Left ventricle myocardium superior (tissue), 1 donor: ENCODE measurements at regions not wholly inside any gene's neighbourhood (a gene's known extent, or its start where the extent isn't known, plus 50 kb on each side); places are given as distances from the start of the nearest gene placed in this dataset.
A peak's percentile ranks its signal among the peaks of the same experiment; 100 is the strongest.
"Not testable (repeated sequence)": the region's sequence is repeated elsewhere in the genome, so short reads cannot be mapped to it uniquely, and the experiment has no call there.

Source experiments
- ATAC-seq: fragments of 200-7000 bp; cut with Tn5 transposase; one replicate; pipeline ENCODE4 v1.9.1; 2020; ENCODE audit warnings: mild to moderate bottlenecking, moderate library complexity
- DNase-seq: peaks from one replicate; pipeline ENCODE4 v3.0.0-alpha.2; 2020
- intact Hi-C: fragments of 100-400 bp; cut with micrococcal nuclease; formaldehyde crosslinking; loops from one replicate; pipeline ENCODE4 v1.11.0; 2022
- donor health status: DM: no; HTN: yes; CAD: no; lungs with severe emphysema.

DNA sequence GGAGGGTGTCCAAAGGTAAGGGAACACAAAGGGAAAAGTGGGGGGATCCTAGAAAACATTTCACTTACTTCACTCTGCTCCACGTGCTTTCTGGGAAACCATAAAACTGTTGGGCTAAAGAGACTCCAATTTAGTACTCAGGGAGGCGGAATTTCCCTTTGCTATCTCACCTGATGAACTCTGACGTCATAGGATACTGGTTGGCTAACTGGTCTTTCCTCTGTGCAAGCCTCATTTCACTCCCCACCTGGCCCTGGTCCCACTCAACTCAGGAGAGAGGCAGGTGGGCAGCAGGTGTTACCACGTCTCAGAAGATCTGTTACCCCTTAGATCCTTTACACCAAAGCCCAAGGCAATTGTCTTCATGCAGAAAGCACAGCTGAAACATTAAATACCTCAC, 51.8 kb upstream of the PMAIP1 start:
- no peak for ATAC-seq
- no peak for DNase-seq
- intact Hi-C loops: no loop called here

DNA sequence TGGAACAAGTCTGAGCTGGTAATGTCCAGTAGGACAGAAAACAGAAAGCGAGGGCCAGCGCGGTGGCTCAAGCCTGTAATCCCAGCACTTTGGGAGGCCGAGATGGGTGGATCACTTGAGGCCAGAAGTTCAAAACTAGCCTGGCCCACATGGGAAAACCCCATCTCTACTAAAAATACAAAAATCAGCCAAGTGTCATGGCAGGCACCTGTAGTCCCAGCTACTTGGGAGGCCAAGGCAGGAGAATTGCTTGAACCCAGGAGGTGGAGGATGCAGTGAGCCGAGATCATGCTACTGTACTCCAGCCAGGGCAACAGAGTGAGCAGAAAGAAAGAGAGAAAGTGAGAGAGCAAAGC, 52.3 kb upstream of the PMAIP1 start:
- DNase-seq, intact Hi-C loops, ATAC-seq: not testable (repeated sequence)

DNA sequence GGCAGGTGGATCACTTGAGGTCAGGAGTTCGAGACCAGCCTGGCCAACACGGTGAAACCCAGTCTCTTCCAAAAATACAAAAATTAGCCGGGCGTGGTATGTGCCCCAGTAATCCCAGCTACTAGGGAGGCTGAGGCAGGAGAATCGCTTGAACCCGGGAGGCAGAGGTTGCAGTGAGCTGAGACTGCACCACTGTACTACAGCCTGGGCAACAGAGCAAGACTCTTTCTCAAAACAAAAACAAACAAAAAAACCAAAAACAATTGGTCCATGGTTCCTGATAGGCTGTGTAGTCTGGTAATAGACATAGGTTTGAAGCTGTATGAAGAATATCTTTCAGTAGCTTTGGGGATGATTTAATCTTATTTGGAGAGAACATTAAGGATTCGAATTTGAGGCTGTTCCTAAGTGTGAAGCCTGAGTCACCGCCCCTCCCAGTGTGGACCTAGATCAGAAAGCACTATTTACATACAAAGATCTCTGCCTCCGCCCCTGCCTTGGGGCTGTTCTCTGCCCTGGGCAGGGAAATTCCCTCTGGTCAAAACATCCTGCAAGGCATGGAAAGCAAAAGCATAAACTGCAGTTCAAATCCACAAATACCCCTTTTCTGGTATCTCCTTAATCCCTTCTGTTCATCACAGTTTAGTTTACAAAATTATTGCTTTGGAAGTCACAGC, 52.8 kb upstream of the PMAIP1 start:
- no peak for DNase-seq
- intact Hi-C loops: no loop called here
- ATAC-seq: no peak

DNA sequence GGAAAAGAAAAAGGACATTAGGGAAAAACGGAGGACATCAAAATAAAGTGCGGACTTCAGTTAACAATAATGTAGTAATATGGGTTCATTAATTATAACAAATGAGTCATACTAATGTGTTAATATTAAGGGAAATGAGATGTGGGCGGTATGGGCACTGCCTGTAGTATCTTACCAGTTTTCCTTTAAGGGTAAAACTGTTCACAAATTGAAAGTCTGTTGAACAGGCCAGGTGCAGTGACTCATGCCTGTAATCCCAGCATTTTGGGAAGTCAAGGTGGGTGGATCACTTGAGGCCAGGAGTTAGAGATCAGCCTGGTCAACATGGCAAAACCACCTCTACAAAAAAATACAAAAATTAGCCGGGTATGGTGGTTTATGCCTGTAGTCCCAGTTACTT, 56.8 kb upstream of the PMAIP1 start:
- DNase-seq (no peak), ATAC-seq (no peak)
- intact Hi-C loops: no loop called here

DNA sequence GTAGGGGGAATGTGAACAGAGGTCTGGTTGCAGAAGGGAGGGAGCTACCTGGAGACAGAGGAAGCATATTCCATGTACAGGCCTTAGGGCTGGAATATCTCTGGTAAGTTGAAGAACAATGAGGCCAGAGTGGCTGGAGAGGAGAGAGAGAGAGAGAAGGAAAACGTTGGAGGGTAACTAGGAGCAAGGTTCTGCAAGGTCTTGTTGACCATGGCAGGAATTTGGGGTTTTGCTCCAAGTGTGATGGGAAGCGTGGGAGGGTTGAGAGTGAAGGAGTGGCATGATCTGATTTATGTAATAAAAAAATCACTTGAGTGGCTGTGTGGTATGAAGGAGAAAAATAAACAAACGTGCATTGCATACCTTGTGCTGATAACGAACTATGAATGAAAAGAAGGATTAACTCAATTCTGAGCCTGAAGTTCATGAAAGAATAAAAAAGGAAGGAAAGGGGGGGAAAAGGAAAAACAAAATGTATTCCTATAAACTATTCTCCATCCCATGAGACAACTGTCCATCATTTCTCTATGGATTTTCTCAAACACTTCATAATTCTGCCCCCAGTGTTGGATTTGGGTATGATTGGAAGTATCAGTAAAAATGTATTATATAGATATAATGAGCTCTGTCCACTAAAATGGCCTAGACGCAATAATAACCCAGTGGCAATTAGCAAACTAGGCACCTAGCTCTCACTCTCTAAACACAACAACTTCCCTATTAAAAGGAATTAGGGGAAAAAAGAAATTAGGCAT, 59.7 kb upstream of the PMAIP1 start:
- ATAC-seq (no peak), DNase-seq (no peak)
- intact Hi-C loops: no loop called here

DNA sequence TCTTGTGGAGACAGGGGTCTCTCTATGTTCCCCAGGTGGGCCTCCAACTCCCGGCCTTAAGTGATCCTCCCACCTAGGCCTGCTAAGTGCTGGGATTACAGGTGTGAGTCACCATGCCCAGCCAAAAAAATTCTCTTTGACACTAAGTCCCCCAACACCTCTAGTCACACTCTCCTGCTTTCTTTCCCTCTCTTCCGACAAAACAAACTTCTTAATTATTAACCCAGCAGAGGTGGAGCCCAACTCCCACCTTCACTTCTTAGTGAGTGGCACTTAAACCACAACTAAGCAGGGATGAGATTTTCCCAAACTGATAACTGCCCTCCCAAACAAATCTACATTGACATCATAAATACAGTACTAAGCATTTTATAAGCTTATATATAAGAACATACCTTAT, 60.5 kb upstream of the PMAIP1 start:
- intact Hi-C loops: no loop called here

DNA sequence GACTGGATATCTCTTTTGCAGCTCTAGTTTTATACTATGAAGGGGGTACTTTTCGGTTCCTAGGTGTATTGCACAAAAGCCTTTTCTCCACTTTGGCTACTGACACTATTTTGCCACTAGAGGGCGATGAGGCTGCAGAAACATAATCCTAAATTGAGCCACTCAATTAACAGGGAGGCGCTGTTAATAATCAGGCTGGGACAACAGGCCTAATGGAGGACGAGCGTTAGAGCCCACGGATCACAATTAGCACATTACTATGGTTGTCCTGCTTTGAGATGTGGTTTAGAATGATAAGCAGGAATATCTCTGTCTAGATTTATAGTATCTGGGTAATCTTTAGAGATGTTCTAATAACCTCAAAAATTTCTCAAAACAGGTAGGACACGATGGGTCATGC, 62.2 kb upstream of the PMAIP1 start:
- intact Hi-C loops: no loop called here
- DNase-seq: no peak
- ATAC-seq: peak; percentile 39

More for the DNA sequence above, 60.5 kb upstream of the PMAIP1 start:
- no peak for ATAC-seq
- no peak for DNase-seq

DNA sequence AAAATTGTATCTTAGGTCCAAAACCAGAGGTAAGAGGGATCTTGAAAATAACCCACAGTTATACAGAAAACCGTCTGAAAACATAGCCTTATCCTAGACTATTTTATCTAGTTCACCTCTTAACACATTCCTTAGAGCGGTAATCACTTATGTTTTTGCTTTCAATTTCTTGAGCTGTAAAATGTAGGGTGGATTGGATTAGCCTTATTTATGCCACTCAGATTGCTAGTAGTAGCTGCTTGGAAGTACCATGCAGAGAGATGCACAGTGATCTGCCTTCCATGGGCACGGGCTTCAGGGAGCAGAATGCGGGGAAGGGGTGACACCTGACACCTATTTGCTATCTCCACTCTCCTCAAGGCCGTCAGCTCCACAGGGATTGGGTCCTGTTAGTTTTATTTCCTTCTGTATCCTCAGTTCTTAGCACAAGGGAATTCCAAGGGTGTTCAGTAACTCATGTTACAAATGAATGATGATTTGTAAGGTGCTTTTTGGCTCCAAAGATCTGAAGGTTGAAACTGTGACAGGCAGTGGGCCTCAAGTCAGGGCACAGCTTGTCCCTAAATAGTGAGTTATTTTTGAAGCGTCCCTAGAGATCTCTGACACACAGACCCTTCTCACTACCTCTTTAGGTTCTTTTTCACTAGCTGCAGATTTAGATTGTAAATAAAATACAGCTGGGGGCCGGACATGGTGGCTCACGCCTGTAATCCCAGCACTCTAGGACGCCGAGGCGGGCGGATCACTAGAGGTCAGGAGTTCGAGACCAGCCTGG, 64.0 kb upstream of the PMAIP1 start:
- intact Hi-C loops: no loop called here
- no peak for ATAC-seq

DNA sequence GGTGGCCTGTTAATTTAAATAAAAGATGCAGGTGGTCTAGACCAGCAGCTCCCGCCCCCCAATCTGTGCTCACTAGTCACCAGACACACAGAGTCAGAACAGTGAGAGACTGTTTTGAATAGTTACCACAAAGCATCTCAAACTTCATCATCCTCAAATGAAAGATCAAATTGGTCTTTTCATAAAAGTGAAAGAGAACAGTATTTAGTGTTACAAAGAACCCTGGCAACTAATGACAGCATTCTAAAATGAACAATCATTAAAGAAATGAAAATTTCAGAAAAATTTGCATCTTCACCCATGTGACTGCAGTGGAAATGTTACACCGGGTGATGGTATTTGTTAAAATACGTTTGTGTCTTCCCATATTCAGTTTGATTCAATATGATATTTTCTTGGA, 65.5 kb upstream of the PMAIP1 start:
- ATAC-seq (no peak), DNase-seq (no peak)
- intact Hi-C loops: no loop called here

More for the DNA sequence above, 64.0 kb upstream of the PMAIP1 start:
- DNase-seq: no peak

DNA sequence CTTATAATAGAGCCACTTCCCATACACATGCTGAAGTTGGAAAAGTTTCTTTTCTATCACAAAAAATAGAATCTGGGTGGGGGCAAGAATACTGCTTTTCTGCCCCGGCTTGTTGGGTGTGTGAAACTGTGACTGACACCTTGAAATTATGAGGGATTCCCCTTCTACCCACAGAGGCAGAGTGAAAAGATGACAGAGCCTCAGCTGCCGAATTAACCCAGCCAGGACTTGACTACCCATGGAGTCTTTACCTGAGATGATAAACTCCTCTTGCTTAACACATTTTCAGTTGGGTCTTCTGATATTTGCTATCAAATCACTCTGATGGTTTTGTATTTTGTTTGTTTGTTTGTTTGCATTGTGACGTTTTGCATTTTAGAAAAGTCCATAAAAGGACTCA, 66.0 kb upstream of the PMAIP1 start:
- intact Hi-C loops: no loop called here
- ATAC-seq: no peak
- no peak for DNase-seq

DNA sequence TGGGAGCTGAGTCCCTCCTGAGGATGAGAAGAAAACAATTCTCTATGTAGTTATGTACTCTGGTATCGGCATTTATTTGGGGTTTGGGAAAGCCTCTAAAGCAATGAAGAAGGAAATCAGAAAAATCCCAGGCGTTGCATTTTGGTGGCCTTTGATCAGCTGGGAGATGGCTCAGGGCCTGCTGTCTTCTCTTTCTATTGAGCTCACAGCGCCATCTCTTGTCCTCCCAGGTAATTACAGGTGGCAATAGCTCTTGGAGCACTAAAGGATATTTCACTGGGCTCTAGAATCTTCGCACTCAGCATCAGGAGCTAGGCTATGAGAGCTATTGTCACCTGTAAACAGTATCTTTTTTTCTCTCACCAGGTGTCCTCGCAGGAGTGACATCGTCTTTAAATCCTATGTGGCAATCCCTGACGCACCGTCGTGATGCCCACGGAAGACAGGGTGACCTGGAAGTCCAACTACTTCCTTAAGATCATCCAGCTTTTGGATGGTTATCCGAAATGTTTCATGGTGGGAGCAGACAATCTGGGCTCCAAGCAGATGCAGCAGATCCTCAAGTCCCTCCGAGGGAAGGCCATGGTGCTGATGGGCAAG, 76.1 kb upstream of the PMAIP1 start:
- peak; percentile 89 for ATAC-seq
- no peak for DNase-seq
- intact Hi-C loops: loop anchor here (5.0 to 10.0 kb wide), 2 partner anchors 189 to 366 kb away; no protein-coding TSS in a partner anchor

DNA sequence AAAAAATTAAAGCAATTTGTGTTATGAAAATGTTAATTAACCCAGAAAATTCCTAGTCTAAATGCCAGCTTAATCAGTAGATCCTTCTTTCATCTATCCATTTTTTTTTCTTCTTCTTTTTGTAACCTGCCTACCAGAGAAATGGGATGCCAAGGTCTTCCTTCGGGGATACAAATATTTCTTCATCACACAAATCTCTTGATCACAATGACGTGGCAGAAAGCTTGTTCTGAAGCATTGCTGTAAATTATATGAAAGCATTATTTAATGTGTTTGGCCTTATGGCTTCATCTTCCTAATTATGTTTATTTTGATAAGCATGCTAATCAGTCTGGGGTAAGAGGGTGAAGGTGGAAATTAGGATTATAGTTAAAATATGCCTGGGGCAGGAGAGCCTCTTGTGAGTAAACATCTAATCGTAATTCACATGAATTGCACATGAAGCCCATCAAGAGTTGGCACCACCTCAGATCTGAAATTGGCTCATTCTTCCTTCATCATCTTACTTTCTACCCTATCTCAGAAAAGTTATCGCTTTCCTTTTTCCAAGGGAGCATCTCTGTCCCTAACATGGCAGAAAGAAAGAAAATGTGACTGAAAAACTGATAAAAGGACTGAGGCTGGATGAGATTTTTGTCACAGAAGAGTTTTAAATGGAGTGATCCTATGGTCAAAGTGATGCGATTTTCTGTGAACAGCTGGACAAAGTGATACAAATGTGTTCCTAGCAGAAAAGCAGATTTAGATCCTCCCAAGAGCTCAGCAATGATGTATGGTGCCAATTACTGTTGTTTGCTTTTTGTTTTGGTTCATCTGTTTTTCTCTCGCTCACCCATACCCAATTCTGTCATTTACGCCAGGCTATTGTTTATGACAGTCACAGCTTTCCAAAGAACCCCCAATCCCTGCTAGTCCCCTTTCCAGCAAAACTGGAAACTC, 76.9 kb upstream of the PMAIP1 start:
- no peak for ATAC-seq
- intact Hi-C loops: loop anchor here (5.0 to 10.0 kb wide), 2 partner anchors 188 to 366 kb away; no protein-coding TSS in a partner anchor

DNA sequence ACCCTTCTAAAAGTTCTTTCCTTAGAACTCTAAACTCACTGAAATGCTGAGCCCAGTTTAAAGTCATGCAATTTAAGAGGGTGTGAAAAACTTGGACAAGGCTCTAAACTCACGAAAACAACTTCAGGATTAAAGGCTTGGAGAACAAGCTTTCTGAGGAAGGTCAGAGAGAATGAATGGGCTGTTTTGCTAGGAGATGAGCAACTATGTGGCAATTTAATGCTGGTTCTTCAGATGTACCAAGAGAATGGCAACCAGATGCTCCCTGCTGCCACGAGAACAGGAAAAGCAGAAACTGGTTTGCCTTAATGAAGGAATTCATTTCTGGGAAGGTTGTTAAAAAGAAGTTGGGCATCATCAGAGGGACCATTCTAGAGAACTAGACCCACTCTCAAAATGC, 77.8 kb upstream of the PMAIP1 start:
- no peak for DNase-seq
- intact Hi-C loops: loop anchor here (5.0 to 10.0 kb wide), 2 partner anchors 187 to 365 kb away; no protein-coding TSS in a partner anchor
- no peak for ATAC-seq

More for the DNA sequence above, 76.9 kb upstream of the PMAIP1 start:
- no peak for DNase-seq

DNA sequence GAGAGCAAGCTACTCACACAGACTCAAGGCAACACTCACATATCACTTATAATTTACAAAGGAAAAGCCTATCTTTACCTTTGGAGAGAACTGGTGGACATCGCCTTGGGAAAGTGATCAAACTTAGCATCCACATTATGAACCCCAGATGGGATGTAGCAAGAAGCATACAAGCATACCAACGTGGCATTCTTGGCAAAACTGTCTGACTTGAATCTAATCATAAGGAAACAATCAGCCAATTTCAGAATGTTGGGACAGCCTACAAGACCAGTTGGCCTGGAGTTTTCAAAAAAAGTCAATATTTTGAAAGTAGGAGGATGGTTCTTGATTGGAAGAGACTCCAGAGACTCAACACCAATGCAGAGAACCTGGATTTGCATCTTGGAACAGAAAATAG, 79.1 kb upstream of the PMAIP1 start:
- intact Hi-C loops: loop anchor here (5.0 to 10.0 kb wide), 2 partner anchors 186 to 363 kb away; no protein-coding TSS in a partner anchor
- no peak for ATAC-seq
- DNase-seq: no peak

DNA sequence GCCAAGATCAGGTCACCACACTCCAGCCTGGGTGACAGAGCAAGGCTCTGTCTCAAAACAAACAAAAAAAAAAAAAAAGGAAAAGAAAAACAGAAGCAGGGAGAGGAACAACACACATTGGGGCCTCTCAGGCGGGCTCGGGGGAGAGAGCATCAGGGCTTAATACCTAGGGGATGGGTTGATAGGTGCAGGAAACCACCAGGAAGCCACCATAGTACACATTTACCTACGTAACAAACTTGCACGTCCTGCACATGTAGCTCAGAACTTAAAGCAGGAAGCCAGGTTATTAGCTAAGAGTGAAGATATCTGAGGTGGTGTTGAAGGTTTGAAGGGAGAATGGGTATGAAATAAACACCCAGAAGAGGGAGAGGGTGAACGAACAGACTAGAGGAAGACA, 81.0 kb upstream of the PMAIP1 start:
- intact Hi-C loops: no loop called here
- DNase-seq (no peak), ATAC-seq (no peak)

DNA sequence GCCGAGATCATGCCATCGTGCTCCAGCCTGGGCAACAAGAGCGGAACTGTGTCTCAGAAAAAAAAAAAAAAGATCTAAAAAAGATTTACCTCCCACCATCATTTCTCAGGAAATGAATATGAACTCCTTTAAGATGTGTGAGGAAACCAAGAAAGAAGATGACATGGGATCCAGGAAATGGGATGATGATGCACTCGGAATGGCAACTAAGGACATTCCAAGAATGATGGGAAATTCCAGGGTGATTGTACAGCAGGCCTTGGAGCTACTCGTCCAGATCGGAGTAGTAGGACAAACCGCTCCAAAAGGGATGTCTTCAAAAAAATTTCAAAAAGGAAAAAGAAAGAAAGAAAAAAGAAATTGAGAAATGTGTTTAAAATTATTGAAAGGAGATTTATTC, 84.9 kb upstream of the PMAIP1 start:
- ATAC-seq: no peak
- intact Hi-C loops: no loop called here
- no peak for DNase-seq

DNA sequence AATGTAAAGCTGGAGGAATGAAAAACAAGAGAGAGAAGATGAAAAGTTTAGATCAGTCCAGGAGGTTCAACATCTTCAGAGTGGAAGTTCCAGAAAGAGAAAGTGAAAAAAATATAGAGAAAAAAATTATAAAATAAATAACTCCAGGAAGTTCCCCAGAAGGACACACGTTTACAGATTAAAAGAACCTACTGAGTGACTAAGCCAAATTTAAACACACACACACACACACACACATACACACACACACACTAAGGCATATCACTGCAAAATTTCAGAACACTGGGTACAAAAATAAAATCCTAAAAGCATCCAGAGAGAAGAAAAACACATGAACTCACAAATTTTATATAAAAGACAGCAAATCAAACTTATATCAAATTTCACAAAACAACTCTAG, 85.9 kb upstream of the PMAIP1 start:
- intact Hi-C loops: no loop called here
- no peak for DNase-seq
- ATAC-seq: no peak

DNA sequence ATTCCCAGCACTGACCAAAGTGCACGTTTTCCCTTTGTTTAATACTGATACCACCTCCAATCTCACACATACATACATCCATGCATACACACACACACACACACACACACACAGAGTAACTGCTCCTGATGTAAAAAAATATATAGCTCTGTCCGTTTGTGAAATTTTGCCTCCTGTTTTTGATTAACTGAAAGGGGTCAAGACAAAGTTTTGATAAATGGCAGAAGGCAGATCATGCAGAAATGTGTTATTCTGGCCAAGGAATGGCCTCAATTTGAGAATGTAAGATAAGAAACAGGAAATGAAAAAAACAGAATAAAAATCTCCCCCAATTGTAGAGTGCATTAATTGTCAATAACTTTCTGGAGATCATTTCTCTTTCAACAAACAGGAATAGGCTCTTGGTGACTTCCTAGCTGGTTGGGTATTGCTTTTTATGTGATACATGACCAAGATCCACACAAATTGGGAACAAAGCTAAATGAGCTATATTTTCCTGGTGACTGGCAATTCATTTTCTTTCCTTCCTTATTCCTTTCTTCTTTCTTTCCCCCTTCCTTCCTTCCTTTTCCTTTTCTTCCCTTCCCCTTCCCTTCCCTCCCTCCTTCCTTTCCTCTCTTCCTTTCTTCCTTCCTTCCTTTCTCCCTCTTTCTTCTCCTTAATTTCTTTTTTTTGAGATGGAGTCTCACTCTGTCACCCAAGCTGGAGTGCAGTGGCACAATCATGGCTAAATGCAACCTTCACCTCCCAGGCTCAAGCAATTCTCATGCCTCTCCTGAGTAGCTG, 88.9 kb upstream of the PMAIP1 start:
- no peak for ATAC-seq
- intact Hi-C loops: no loop called here
- no peak for DNase-seq
